ENCODE measurements at regions not wholly inside any gene's neighbourhood (a gene's known extent, or its start where the extent isn't known, plus 50 kb on each side); places are given as distances from the start of the nearest gene placed in this dataset.

GRCh38 chrX:131942034-131942433 is 81.1 kb upstream of the STK26 start:
- Histone ChIP-seq H3K4me3 (no peak overlapping the region), H3K27ac (no peak overlapping the region), H3K36me3 (no peaks in the 10 kb centered on the region), H3K9me3 (no peaks in the 10 kb centered on the region), H3K4me1 (no peaks in the 10 kb centered on the region), H3K27me3 (peaks cover 0 to 32% of the 10 kb centered on the region in 2 donors)
- no peak for TF ChIP-seq CTCF (IDR thresholded peaks at IDR 0.05)
- ATAC-seq, result no peak
- no peak for DNase-seq
- intact Hi-C loops (cut with DNase I), result no loop called here

- H3K36me3 ChIP-seq, result no peaks in the 10 kb centered on the region
- peaks cover 0 to 19% of the 10 kb centered on the region in 2 donors for H3K27me3 ChIP-seq
- H3K4me3 ChIP-seq, result no peak overlapping the region
- no peaks in the 10 kb centered on the region for H3K4me1 ChIP-seq
- no peaks in the 10 kb centered on the region for H3K9me3 ChIP-seq
- intact Hi-C loops (cut with DNase I), result no loop called here
- DNase-seq (no peak), ATAC-seq (no peak)
- H3K27ac ChIP-seq, result no peak overlapping the region
- TF ChIP-seq CTCF (IDR thresholded peaks at IDR 0.05), result no peak
Observed at GRCh38 chrX:131944936-131945902, 77.9 kb upstream of the STK26 start.

GRCh38 chrX:131951166-131951565 is 71.9 kb upstream of the STK26 start:
- intact Hi-C loops (cut with DNase I), result no loop called here
- no peak for TF ChIP-seq CTCF (IDR thresholded peaks at IDR 0.05)
- no peaks in the 10 kb centered on the region for H3K36me3 ChIP-seq
- no peak overlapping the region for H3K4me3 ChIP-seq
- ATAC-seq (no peak), DNase-seq (no peak)
- peaks cover 0 to 28% of the 10 kb centered on the region in 2 donors for H3K27me3 ChIP-seq
- no peaks in the 10 kb centered on the region for H3K4me1 ChIP-seq
- H3K27ac ChIP-seq, result no peak overlapping the region
- no peaks in the 10 kb centered on the region for H3K9me3 ChIP-seq

- no peak for DNase-seq
Observed at GRCh38 chrX:131955099-131955777, 67.9 kb upstream of the STK26 start.

More at GRCh38 chrX:131955099-131955777, 67.9 kb upstream of the STK26 start:
- no peaks in the 10 kb centered on the region for H3K4me1 ChIP-seq
- no peak overlapping the region for H3K4me3 ChIP-seq
- intact Hi-C loops (cut with DNase I), result no loop called here
- no peak for TF ChIP-seq CTCF (IDR thresholded peaks at IDR 0.05)
- no peak for ATAC-seq
- peaks cover 0 to 30% of the 10 kb centered on the region in 2 donors for H3K27me3 ChIP-seq
- H3K36me3 ChIP-seq, result no peaks in the 10 kb centered on the region
- no peak overlapping the region for H3K27ac ChIP-seq
- no peaks in the 10 kb centered on the region for H3K9me3 ChIP-seq
